HepG2 (cell line): ENCODE measurements at regions not wholly inside any gene's neighbourhood (a gene's known extent, or its start where the extent isn't known, plus 50 kb on each side); places are given as distances from the start of the nearest gene placed in this dataset.

Source experiments
- CTCF ChIP-seq: sonication (generic); formaldehyde crosslinking; IDR thresholded peaks from 2 replicates; pipeline ENCODE4 v1.5.0; 2020; ENCODE audit warnings: mild to moderate bottlenecking, missing genetic modification reagents, moderate library complexity
- ZBTB1 ChIP-seq: sonication (generic); formaldehyde crosslinking; IDR thresholded peaks from 2 replicates; pipeline ENCODE4 v1.4.0; 2020; ENCODE audit warnings: missing genetic modification reagents, borderline replicate concordance

- no peak for TF ChIP-seq ZBTB1 (CRISPR knock-in tag)
- TF ChIP-seq CTCF (CRISPR knock-in tag) = no peak
Measured at GRCh38 chr2:14884651-14885050, 252.1 kb downstream of the LRATD1 start.
